NCI-H2227 (cell line): ENCODE measurements at regions not wholly inside any gene's neighbourhood (a gene's known extent, or its start where the extent isn't known, plus 50 kb on each side); places are given as distances from the start of the nearest gene placed in this dataset.
"Not testable (repeated sequence)": the region's sequence is repeated elsewhere in the genome, so short reads cannot be mapped to it uniquely, and the experiment has no call there.

Experiments
- DNase-seq: peaks from one replicate; lab custom pipeline; 2025; ENCODE audit not compliant: unreplicated experiment; lab: John Stamatoyannopoulos, UW

DNA sequence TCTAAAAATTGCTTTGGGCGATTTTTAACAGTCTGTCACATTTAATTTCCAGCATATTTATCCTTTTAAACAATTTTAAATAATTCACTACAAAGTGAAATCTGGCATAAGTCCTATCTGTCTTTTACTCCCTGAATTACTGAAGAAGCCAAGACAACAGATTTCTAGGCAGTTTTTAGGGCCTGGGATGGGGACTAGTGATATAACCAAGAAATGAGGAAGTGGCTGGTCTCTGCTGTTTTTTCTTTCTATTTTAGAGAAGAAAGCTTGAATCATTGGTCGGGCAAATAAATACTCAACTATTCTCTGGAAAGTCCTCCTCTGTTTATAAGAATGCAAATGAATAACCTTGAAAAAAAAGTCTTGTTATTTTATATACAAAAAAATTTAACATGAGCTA, 79.7 kb upstream of the SSBP2 start:
- DNase-seq = no peak

DNA sequence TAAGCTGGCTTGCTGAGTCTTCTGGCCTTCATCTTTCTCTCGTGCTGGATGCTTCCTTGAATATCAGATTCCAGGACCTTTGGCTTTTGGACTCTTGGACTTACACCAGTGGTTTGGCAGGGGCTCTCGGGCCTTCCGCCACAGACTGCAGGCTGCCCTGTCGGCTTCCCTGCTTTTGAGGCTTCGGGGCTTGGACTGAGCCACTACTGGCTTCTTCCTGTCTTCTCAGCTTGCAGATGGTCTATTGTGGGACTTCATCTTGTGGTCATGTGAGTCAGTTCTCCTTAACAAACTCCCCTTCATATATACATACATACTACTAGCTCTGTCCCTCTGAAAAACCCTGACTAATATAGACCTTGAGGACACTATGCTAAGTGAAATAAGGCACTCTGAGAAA, 78.3 kb upstream of the SSBP2 start:
- no peak for DNase-seq

DNA sequence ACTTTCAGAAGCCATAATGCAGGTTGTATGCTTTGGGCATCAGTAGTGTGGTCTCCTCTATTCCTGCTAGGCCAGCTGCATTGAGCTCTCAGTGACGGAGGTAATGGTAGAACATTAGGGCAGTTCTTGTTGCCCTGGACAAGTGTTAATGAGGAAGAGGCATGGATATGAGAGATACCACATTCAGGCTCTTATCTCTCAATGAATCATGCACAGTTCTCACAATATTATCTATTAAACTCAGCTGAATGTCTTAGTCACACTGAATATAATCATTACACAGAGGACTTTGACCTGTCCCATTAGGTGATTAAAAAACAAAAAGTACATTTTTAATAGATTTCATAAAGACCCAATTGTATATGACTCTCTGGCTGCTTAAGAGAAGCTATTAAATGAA, 76.6 kb upstream of the SSBP2 start:
- DNase-seq = no peak

DNA sequence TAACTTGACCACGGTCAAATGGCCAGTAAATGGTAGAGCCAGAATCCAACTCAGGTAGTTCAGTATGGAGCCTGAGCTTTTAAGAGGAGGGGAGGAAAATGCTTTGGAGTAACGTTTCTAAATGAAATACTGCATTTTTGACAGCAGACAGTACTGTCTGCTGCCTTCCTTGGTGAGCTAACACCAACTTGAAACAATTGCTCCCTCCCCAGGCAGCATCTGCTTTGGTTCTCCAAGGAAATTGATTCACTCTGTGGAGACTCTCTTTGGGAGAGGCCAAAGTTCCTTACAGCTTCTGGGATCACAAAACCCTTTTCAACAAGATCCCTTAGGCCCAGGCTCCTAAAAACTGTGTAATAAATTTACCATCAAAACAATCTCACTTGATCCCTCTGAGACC, 75.2 kb upstream of the SSBP2 start:
- no peak for DNase-seq

DNA sequence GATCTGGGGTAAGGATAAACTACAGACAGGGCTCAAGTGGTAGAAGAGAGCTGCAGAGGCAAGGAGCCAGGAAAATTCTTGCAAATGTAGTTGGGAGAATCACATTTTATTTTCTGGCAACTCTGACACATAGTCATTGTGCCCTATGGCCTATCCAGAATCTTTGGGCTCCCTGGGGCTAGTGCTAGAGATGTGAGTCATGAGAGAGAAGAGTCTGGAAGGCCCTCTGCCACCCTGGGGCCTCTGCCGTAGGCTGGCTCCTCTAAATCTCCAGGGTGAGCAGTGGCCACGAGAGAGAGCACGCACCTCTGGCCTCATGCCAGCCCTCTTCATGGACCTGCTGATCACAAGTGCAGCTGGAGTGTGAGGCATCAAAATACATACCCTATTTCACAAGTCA, 74.3 kb upstream of the SSBP2 start:
- DNase-seq = no peak

DNA sequence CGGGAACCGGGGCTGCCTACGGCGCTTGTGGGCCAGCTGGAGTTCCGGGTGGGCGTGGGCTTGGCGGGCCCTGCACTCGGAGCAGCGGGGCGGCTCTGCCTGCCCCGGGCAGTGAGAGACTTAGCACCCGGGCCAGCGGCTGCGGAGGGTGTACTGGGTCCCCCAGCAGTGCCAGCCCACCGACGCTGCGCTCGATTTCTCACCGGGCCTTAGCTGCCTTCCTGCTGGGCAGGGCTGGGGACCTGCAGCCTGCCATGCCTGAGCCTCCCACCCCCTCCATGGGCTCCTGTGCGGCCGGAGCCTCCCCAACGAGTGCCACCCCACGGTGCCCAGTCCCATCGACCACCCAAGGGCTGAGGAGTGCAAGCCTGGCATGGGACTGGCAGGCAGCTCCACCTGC, 72.8 kb upstream of the SSBP2 start:
- DNase-seq = not testable (repeated sequence)

DNA sequence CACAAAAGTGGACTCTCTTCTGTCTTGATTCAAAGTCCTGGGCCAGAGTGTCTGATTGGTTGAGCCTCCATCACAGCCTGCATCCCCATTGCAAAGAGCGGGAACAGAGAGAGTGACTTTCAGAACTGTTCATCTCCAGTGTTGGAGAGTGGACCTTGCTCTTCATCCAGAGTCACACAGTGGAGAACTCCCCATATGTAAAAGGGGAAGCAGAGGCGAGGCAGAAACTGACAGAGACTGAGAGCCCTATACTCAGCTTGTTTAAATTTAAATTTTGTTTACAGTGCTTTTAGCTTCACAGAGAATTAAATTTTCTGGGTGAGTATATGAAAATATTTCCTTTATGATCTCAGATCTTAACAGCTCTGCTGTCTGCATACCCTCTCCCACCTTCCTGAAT, 70.0 kb upstream of the SSBP2 start:
- no peak for DNase-seq

DNA sequence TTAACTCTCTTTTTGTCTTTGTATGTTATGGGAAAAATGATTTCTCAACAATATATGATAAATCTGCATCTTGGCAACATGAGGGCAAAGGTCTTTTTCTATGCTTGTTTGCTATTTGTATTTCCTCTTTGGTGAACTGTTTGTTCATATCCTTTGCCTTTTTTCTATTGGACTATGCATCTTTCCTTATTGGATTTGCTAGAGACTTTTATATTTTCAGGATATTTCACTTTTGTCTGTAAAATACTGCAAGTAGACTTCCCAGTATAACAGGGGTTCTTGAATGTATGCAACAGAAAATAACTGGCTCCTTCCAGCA, 69.4 kb upstream of the SSBP2 start:
- no peak for DNase-seq

DNA sequence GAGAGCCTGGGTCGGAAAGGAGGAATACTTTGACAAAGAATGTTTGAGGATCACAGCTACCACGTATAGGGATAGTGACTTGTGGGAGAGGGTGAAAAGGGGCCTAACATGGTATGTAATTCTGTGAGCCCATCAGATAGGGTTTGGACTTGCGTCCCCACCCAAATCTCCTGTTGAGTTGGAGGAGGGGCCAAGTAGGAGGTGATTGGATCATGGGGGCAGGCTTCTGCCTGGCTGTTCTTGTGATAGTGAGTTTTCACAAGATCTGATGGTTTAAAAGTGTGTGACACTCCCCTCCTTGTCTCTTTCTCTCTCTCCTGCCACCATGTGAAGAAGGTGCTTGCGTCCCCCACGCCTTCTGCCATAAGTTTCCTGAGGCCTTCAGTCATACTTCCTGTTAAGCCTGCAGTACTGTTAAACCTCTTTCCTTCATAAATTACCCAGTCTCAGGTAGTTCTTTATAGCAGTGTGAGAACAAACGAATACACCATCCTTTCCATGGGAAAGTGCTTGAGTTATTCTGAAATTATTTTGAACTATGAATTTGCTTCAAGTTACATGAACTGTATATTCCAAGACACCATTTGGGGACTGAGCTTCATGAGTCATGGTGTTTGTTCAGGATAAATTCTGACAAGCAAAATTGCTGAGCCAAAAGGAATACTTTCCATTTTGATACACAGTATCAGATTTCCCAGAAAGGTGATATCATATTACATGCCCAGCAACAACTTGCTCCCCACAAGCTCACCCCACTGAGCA, 68.8 kb upstream of the SSBP2 start:
- no peak for DNase-seq

DNA sequence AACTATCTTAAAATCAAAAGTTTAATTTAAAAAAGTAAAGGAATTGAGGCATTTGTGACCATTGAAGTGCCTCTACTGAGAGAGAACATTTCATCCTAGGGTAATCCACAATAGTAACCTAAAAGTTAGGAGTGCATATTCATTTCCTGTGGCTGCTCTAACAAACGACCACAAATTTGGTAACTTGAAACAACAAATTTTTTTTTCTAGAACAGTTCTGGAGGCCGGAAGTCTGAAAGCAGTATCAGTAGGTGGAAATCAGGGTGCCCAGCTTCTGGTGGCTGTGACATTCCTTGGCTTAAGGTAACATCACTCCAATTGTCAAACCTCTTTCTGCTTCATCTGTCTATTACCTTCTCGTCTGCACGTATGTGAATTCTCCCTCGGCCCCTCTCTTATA, 67.1 kb upstream of the SSBP2 start:
- no peak for DNase-seq

DNA sequence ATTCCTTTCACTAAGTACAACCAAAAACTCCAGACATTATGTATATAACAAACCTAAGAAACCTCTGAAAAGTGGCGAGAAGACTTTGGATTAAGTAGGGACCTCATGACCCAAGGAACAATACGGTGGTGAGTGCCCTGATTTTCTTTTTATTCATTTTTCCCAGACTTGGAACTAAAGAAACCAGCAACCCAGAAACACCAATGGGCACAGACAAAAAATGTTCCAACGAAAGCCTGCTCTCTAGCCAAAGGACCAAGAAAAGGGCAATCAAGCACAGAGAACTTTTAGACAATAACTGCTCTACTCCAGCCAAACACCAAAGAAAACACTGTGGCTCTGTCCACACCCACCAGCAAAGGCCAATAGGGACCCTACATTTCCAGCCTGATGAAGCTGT, 66.2 kb upstream of the SSBP2 start:
- no peak for DNase-seq

DNA sequence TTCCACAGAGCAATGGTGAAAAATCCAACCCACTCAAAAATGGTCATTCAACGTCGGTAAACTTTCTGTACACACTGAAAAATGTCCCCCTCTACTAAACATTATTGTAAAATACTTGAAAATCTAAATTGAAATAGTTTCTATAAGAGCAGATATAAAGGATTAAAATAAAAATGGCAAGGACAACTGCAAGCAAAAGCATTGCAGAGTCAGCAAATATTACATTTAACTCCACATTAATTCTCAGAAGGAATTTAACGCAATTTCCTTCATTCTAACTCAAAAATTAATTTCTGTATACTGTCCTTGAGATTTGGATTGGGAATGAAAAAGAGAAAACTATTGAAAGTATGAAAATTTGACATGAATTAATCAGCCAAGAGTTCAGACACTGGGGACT, 64.4 kb upstream of the SSBP2 start:
- DNase-seq = no peak

DNA sequence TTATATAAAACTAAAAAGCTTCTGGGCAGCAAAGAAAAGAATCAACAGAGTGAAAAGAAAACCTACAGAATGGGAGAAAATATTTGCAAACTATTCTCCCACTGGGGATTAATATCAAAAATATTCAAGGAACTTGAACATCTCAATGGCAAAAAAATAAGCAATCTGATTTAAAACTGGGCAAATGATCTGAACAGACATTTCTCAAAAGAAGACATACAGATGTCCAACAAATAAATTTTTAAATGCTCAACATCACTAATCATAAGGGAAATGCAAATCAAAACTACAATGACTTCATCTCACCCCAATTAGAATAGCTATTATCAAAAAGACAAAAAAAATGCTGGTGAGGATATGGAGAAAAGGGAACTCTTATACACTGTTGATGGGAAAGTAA, 57.2 kb upstream of the SSBP2 start:
- DNase-seq = no peak

DNA sequence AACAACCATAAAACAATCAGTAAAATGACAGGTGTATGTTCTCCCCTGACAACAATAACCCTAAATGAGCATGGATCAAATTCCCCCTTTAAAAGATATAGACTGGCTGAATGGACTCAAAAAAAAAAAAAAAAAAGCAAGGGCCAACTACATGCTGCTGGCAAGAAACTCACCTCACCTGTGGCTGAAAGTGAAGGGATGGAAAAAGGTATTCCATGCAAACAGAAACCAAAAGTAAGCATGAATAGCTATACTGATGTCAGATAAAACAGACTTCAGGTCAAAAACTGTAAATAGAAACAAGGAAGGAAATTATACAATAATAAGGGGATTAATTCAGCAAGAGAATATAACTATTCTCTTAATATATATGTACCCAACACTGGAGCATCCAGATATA, 54.2 kb upstream of the SSBP2 start:
- DNase-seq = no peak

DNA sequence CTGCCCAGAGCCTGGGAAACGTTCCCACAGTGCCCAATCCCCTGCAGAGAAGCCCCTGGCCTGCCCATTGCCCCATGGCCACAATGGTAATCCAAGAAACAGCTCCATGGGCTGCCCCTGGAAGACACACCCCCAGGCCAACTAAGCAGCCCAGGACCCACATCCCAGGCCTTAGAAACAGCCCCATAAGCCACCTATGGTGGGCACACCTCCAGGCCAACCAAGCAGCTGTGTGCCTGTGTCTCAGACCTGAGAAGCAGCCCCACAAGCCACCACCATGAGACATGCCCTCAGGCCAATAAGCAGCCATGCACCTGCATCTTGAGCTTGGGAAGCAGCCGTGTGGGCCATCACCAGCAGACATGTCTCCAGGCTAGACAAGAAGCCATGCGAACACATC, 52.9 kb upstream of the SSBP2 start:
- DNase-seq = no peak

DNA sequence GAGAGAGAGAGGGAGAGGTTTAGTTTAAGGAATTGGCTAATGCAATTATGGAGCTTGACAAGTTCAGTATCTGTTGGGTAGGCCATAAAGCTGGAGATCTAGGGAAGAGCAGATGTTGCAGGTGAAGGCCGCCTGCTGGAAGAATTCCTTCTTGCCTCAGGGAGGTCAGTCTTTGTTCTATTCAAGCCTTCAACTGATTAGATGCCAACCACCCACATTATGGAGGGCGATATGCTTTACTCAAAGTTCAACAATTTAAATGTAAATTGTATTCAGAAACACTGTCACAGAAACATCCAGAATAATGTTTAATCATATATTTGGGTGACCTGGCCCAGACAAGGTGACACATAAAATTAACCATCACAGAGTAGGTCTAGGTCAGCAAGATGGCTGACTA, 51.7 kb upstream of the SSBP2 start:
- DNase-seq = no peak

DNA sequence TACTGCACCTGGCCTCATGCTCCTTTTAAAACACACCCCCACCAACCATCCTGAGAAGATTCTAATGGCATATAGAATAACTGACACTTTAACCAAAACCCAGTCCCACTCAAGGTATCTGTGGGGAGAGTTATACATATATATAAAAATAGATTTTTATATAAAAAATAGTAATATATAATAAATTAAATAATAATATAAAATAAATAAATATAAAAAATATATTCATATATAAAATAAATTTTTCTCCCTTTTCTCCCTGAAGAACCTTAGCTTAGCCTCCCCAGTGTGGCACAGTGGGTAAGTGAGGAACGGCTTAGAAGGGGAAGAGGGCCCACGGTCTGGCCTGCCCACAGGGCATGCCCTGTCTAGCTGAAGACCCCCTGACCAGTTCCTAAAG, 51.1 kb upstream of the SSBP2 start:
- DNase-seq = no peak

DNA sequence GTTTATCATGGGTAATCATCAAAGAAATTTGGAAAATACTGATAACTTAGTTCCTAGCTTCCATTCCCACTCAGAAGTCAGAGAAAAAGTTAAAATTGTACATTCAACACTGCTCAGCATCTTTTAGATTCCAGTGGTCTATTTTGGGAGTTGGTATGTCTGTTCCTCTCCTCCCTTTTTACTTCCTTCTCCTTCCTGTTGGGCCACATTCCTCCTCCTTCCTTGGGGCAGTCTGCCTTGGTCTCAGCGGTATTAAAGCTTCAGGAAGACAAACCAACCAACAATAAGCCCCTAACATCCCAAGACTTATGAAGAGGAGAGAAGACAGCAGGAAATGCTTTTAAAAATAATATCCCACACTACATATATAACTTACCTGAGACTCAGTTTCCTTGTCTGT, 49.9 kb upstream of the SSBP2 start:
- DNase-seq = no peak
